ENCODE measurements at regions not wholly inside any gene's neighbourhood (a gene's known extent, or its start where the extent isn't known, plus 50 kb on each side); places are given as distances from the start of the nearest gene placed in this dataset.

DNA sequence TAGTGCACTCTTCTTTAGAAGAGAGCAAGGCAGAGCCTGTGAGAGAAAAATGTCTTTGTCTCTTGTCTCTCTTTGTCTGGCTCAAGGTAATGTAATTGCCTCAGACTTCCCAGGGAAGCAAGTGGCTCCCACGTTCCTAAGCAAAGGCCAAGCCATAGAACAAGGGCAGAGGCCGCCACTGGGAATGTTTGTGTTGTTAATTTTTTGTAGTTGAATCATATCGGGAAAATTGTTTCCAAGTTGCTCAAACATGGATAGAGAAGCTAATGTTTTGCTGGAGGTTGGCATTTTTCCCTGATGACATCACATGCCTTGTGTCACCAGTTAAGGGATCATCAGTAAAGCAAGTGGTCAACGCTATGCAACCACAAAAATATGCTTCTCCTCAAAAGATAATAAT is 211.5 kb upstream of the FOXA2 start:
- Mint-ChIP-seq H3K4me3 (no peak overlapping the region), H3K36me3 (no peaks in the 10 kb centered on the region), H3K9me3 (no peaks in the 10 kb centered on the region), H3K27me3 (peaks cover 10 to 18% of the 10 kb centered on the region in 2 donors), H3K27ac (no peak overlapping the region), H3K4me1 (ENCODE audit: low read depth in 2 of 2) (no peaks in the 10 kb centered on the region)
- DNase-seq (ENCODE audit: low spot score), result no peak
- ATAC-seq, result no peak

DNA sequence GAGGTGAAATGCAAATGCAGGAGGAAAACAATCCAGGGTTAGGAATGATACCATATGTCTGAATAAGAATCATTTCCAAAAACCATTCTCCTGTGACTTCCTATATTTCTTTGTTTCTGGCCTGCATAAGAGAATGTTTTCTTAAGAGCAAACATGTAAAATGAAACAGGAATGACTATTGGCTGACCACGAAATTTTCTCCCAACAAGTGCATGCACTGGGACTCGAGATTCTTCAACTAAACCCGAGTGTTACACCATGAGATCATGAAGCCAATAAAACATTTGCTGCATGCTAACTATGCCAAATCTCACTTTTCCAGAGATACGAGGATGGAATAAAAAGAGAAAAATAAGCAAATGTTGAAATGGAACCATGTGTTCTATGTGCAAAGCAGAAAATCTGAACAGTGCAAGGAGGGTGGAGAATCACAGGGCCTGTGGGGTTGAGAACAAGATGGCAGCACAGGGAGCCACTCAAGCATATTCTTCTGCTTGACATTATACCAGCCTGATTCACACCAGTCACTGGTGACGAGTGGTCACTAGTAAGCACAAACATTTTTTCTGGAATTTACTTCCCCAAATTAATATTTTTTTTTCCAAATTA is 212.2 kb upstream of the FOXA2 start:
- Mint-ChIP-seq H3K27me3 (peaks cover 10 to 20% of the 10 kb centered on the region in 2 donors), H3K27ac (no peak overlapping the region), H3K4me1 (ENCODE audit: low read depth in 2 of 2) (no peaks in the 10 kb centered on the region), H3K9me3 (no peaks in the 10 kb centered on the region), H3K4me3 (no peak overlapping the region), H3K36me3 (no peaks in the 10 kb centered on the region)
- ATAC-seq, result no peak
- no peak for DNase-seq (ENCODE audit: low spot score)

DNA sequence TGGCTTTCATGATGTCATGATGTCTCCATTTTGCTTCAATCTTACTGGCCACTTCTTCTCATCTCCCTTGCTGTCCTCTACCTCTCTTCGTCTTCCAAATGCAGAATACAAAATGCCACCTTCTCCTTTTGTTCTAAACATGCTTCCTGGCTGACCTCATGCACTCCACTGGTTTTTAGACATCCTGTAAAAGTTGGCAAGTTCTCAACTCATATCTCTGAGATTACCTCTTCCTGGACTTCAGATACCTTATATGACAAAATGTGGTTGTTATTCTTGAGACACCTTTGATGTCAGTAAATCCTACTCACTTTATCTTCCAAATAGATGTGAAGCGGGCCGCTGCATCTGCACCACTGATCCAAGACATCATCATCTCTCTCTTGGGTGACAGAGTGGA is 212.7 kb upstream of the FOXA2 start:
- ATAC-seq, result no peak
- Mint-ChIP-seq H3K27me3 (peaks cover 10 to 19% of the 10 kb centered on the region in 2 donors), H3K27ac (no peak overlapping the region), H3K4me3 (no peak overlapping the region), H3K36me3 (no peaks in the 10 kb centered on the region), H3K4me1 (ENCODE audit: low read depth in 2 of 2) (no peaks in the 10 kb centered on the region), H3K9me3 (no peaks in the 10 kb centered on the region)
- DNase-seq (ENCODE audit: low spot score), result no peak

DNA sequence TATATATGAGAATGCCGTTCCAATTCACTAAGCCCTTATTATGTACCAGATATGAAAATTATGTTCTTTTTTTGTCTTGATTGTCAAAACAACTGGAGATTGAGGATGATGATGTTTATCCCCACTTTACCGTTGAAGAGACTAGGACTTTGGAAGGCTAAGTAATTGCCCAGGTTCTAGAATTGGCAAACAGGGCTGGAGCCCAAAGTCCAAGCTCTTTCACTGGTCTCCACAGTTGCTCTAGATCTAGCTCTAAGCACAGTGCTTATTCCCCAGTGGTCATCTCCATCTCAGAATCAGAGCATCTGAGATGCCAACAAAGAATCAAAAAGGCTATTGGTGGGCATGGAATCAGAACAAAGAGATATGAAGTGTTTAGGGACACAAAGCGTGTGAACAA is 215.3 kb upstream of the FOXA2 start:
- Mint-ChIP-seq H3K27me3 (peaks cover 6 to 14% of the 10 kb centered on the region in 2 donors), H3K4me1 (ENCODE audit: low read depth in 2 of 2) (no peaks in the 10 kb centered on the region), H3K27ac (no peak overlapping the region), H3K4me3 (no peak overlapping the region), H3K36me3 (no peaks in the 10 kb centered on the region), H3K9me3 (no peaks in the 10 kb centered on the region)
- DNase-seq (ENCODE audit: low spot score) (no peak), ATAC-seq (no peak)

DNA sequence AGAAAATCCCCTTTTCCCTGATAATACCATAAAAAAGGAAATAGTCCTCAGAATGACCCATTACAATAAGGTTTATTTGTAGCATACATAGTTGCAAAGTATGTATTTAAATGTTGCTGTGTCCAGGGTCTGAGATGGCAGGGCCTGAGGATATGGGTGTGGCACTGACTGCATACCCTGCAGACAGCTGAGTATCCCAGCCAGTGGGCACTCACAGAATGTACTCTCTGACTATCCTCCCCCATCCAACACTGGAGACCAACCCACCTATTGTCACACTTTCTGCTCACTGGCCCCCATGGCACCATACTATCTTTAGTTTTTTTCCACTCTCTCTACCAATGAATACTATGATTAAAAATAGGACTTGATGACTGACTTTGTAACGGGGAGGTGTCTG is 215.8 kb upstream of the FOXA2 start:
- Mint-ChIP-seq H3K27ac (no peak overlapping the region), H3K4me3 (no peak overlapping the region)
- ATAC-seq, result no peak

DNA sequence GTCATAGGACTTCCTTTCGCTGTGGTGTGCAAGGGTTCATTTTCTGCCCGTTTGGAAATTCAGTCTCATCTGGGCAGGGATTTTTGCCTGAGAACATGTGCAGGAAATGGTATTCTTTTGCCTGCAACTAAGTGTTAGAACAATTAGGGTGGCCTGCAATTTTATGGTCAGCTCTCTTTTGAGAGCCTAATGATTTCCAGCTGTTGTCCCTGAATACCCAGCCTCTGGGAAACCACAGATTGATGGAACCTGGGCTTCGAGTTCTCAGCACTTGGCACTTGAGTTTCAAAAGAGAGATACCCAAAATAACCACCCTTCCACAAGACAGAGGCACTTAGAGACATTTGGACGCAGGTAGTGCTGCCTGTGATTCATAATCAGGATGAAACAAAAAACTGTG is 217.2 kb upstream of the FOXA2 start:
- Mint-ChIP-seq H3K9me3 (no peaks in the 10 kb centered on the region), H3K4me1 (ENCODE audit: low read depth in 2 of 2) (no peaks in the 10 kb centered on the region), H3K27me3 (peaks cover 0 to 12% of the 10 kb centered on the region in 2 donors), H3K36me3 (no peaks in the 10 kb centered on the region), H3K27ac (no peak overlapping the region), H3K4me3 (no peak overlapping the region)
- ATAC-seq (no peak), DNase-seq (ENCODE audit: low spot score) (no peak)

More for the DNA sequence above, 215.8 kb upstream of the FOXA2 start:
- Mint-ChIP-seq H3K27me3 (peaks cover 3 to 12% of the 10 kb centered on the region in 2 donors), H3K4me1 (ENCODE audit: low read depth in 2 of 2) (no peaks in the 10 kb centered on the region), H3K9me3 (no peaks in the 10 kb centered on the region), H3K36me3 (no peaks in the 10 kb centered on the region)
- no peak for DNase-seq (ENCODE audit: low spot score)

DNA sequence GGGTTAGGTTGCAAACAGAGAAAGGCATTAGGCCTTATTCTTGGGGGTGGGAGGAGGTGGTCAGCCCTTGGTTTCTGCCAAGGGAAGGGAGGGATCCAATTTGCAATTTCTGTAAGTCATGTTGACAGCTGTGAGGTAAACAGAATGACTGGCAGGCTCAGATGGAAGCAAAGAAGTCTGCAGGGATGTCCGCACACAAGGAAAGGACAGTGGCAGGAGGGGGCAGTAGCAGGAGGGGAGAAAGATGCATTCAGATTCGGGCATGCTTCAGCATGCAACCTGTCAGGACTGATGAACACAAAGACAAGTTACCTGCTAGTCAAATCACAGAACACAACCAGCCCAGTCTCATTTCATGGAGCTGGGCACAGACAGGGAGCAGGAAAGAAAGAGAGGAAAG is 217.9 kb upstream of the FOXA2 start:
- Mint-ChIP-seq H3K4me1 (ENCODE audit: low read depth in 2 of 2) (no peaks in the 10 kb centered on the region), H3K4me3 (no peak overlapping the region), H3K27ac (no peak overlapping the region), H3K36me3 (no peaks in the 10 kb centered on the region), H3K27me3 (peaks cover 0 to 9% of the 10 kb centered on the region in 2 donors), H3K9me3 (no peaks in the 10 kb centered on the region)
- ATAC-seq, result no peak
- DNase-seq (ENCODE audit: low spot score), result no peak

DNA sequence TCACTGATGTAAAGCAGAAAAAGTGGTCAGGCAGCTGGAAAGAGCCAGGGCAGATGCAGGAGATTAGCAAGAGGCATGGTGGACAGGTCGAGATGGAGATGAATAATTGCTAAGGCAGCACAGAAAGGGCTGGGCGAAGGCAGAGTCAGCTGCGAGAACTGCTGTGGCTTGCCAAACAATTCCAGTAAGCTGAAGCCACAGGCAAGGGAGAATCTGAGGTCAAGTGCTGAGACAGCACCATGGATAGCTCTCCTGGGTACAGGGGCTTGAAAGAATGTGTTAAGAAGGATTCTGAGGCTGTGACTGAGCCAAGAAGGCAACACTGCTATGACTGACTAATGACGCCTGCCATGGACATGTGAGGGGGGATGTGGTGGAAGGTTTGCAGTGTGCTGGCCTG is 220.8 kb upstream of the FOXA2 start:
- H3K9me3 Mint-ChIP-seq, result no peaks in the 10 kb centered on the region
- H3K36me3 Mint-ChIP-seq, result no peaks in the 10 kb centered on the region
- no peak for DNase-seq (ENCODE audit: low spot score)
- H3K4me1 Mint-ChIP-seq (ENCODE audit: low read depth in 2 of 2), result no peaks in the 10 kb centered on the region
- peaks cover 0 to 6% of the 10 kb centered on the region in 2 donors for H3K27me3 Mint-ChIP-seq
- no peak overlapping the region for H3K27ac Mint-ChIP-seq
- no peak for ATAC-seq
- no peak overlapping the region for H3K4me3 Mint-ChIP-seq

DNA sequence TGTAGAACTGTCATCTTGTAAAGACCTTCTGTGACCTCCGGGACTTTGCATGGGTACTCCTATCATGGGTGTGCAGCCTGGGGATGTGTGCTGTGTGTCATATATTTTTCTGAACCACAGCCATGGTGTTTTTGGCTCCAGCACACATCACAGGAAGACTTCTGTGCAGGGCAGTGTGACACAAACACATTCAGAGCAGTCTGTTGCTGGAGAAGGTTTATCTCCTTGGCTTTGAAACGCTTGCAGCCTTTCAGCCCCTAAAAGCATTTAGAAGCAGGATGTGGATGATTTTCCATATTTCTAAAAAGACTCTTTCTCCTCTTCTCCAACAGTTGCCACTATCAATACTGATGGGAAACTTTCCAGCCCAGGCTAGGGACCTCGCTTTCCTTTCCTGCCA is 221.6 kb upstream of the FOXA2 start:
- Mint-ChIP-seq H3K36me3 (no peaks in the 10 kb centered on the region), H3K4me3 (no peak overlapping the region), H3K27me3 (peaks cover 0 to 5% of the 10 kb centered on the region in 2 donors), H3K27ac (no peak overlapping the region), H3K4me1 (ENCODE audit: low read depth in 2 of 2) (no peaks in the 10 kb centered on the region), H3K9me3 (no peaks in the 10 kb centered on the region)
- DNase-seq (ENCODE audit: low spot score) (no peak), ATAC-seq (no peak)

DNA sequence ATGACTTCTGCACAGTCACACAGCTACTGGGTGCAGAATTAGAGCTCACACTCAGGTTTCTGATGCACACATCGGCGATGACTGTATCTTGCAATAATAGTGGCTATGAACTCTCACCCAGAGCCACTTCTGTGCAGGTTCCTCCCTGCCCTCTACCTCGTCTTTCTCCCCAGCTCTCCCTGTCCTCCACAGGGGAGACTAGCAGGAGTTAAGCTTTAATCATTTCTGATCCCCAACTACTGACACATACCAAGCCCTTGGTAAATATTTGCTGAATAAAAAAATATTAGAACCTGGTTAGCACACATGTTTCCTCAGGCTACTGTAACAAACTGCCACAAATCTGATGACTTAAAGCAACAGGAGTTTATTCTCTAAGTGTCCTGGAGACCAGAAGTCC is 222.7 kb upstream of the FOXA2 start:
- no peaks in the 10 kb centered on the region for H3K9me3 Mint-ChIP-seq

DNA sequence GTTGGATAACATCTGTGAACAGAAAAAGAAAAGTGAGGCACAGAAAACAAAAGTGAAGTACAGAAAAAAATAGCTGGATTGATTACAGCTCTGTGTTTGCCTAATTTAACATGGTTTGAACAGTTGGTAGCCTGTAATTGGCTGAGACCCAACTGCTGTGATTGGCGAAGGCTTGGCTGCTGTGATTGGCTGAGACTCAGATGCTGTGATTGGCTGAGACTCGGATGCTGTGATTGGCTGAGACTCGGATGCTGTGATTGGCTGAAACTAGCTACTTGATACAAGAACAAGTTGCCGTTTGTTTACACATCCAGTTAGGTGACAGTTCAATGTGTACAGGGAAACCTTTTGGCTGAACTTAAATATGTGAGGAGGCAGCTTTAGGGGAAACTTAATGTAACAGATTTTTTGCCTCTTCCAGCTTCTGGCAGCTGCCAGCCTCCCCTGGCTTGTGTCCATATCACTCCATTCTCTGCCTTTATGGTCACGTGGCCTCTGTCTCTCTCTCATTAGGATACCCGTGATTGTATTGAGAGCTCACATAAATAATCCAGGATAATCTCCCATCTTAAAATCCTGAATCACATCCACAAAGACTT is 223.4 kb upstream of the FOXA2 start:
- ATAC-seq (no peak), DNase-seq (ENCODE audit: low spot score) (no peak)
- Mint-ChIP-seq H3K27me3 (no peaks in the 10 kb centered on the region), H3K36me3 (no peaks in the 10 kb centered on the region), H3K9me3 (no peaks in the 10 kb centered on the region), H3K4me3 (no peak overlapping the region), H3K4me1 (ENCODE audit: low read depth in 2 of 2) (no peaks in the 10 kb centered on the region), H3K27ac (no peak overlapping the region)

More for the DNA sequence above, 222.7 kb upstream of the FOXA2 start:
- ATAC-seq, result no peak
- H3K4me1 Mint-ChIP-seq (ENCODE audit: low read depth in 2 of 2), result no peaks in the 10 kb centered on the region
- no peak overlapping the region for H3K27ac Mint-ChIP-seq
- H3K4me3 Mint-ChIP-seq, result no peak overlapping the region
- no peaks in the 10 kb centered on the region for H3K27me3 Mint-ChIP-seq
- DNase-seq (ENCODE audit: low spot score), result no peak
- H3K36me3 Mint-ChIP-seq, result no peaks in the 10 kb centered on the region

DNA sequence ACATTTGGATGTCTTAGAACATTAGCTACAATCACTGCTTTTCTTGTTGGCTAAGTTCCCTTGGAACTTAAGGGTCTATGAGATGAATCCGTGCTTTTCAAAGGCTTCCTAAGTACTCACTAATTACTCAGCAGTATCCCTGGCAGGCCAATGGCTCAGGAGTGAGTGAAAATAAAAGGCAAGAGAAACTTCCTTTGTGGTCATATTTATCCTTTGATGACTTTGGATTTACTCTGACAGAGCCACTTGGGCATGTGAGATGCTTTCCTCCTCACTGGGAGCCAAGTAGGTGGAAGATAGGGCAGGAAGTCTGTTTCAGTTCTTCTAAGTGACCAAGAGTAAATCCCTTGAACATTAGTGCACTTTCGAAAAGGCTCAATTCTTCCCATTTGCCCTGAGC is 224.3 kb upstream of the FOXA2 start:
- no peak for ATAC-seq
- Mint-ChIP-seq H3K27ac (no peak overlapping the region), H3K36me3 (no peaks in the 10 kb centered on the region), H3K4me3 (no peak overlapping the region), H3K9me3 (no peaks in the 10 kb centered on the region), H3K27me3 (no peaks in the 10 kb centered on the region), H3K4me1 (ENCODE audit: low read depth in 2 of 2) (no peaks in the 10 kb centered on the region)
- no peak for DNase-seq (ENCODE audit: low spot score)

DNA sequence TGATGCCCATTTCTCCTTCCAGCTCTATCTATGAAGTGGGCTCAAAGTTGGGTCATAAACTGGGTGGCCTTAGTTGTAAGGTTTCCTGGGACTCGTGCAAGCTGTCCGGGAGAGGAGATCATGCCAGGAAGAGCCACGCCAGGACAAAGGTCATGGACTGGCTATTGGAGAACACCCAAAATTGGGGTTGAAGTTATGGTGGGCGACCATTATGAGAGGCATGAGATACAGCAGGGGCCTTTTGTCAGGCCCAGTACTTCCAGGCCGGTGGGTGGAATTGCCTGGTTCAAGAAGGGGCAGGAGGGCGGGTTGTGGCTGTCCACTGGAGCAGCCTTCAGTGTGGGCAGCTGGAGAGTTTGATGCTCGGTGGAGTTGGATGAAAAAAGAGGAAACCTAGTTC is 225.1 kb upstream of the SSTR4 start:
- H3K27ac Mint-ChIP-seq, result no peak overlapping the region
- no peaks in the 10 kb centered on the region for H3K36me3 Mint-ChIP-seq
- no peak overlapping the region for H3K4me3 Mint-ChIP-seq
- peaks cover 3 to 7% of the 10 kb centered on the region in 2 donors for H3K27me3 Mint-ChIP-seq
- H3K9me3 Mint-ChIP-seq, result no peaks in the 10 kb centered on the region
- DNase-seq (ENCODE audit: low spot score), result no peak
- H3K4me1 Mint-ChIP-seq (ENCODE audit: low read depth in 2 of 2), result no peaks in the 10 kb centered on the region
- no peak for ATAC-seq

DNA sequence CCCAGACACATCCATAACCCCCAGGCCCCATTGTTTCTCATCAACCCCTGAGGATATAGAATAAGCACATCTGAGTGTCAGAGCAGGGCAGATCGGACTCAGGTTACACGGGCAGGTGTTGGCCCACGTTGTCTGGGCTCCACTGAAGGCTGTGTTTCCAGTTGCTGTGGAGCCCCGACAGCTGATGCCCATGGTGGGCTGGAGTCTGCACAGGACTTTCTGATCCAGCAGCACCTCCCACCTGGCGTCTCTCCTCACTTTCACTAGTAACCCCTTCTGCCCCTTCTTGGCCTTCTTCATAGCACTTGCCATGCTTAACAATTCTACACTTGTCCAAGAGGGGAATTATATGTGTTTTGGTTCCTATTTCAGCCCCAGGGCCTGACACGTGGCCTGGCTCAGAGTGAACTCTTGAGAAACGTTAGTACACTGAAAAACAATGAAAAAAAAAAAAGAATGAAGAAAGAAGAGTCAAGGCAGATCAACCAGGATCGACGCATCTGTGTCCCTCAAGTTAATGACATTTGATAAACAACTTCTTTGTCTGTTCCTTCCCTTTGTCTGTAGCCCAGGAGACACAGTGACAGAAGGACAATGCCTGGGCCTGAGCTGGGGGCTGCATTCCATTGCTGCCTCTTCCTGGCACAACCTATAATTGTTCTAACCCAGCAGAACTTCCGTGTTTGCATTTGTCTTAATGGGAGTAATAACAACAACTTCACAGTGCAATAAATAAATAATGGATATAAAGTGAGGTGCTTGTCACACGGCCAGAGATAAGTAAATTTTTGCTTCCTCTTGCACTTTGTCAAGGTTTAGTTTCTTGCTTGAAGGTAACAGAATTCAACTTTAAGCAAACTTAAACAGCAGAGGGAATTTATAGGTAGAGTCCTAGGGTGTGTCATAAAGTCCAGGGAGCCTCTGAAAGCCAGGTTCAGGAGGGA is 224.2 kb upstream of the SSTR4 start:
- DNase-seq (ENCODE audit: low spot score), result no peak
- no peaks in the 10 kb centered on the region for H3K36me3 Mint-ChIP-seq

More for the DNA sequence above, 224.2 kb upstream of the SSTR4 start:
- no peaks in the 10 kb centered on the region for H3K9me3 Mint-ChIP-seq
- peaks cover 3 to 15% of the 10 kb centered on the region in 2 donors for H3K27me3 Mint-ChIP-seq
- ATAC-seq, result no peak
- H3K4me1 Mint-ChIP-seq (ENCODE audit: low read depth in 2 of 2), result no peaks in the 10 kb centered on the region
- no peak overlapping the region for H3K27ac Mint-ChIP-seq
- H3K4me3 Mint-ChIP-seq, result no peak overlapping the region

Measured in natural killer cell treated with Interleukin-12 subunit alpha and Interleukin-12 subunit beta and Interleukin-15 and Interleukin-18, amount 100 ng/mL, for 72 hours (primary cell).